Subcutaneous abdominal adipose tissue (tissue), 5 donors: ENCODE measurements at regions not wholly inside any gene's neighbourhood (a gene's known extent, or its start where the extent isn't known, plus 50 kb on each side); places are given as distances from the start of the nearest gene placed in this dataset.

ENCODE experiments used
- H3K27ac ChIP-seq: one replicate; pipeline ENCODE4 v1.7.0; 2013; ENCODE audit warnings: low read depth, mild to moderate bottlenecking, inconsistent platforms, low read length, moderate library complexity
- H3K27me3 ChIP-seq, 5 donors: one replicate each; pipeline ENCODE4 v1.7.0; 2013; ENCODE audit warnings: low read length in 5 of 5, inconsistent platforms in 1 of 5; ENCODE audit not compliant: control insufficient read depth in 5 of 5, insufficient read depth in 4 of 5
- H3K36me3 ChIP-seq, 5 donors: one replicate each; pipeline ENCODE4 v1.7.0; 2013; ENCODE audit warnings: low read length in 5 of 5; ENCODE audit not compliant: control insufficient read depth in 5 of 5, insufficient read depth in 5 of 5
- H3K4me1 ChIP-seq, 5 donors: one replicate each; pipeline ENCODE4 v1.7.0; 2013; ENCODE audit warnings: low read length in 5 of 5, mild to moderate bottlenecking in 3 of 5, moderate library complexity in 1 of 5; ENCODE audit not compliant: control insufficient read depth in 5 of 5, insufficient read depth in 5 of 5
- H3K4me3 ChIP-seq, 5 donors: one replicate each; pipeline ENCODE4 v1.7.0; 2013; ENCODE audit warnings: low read length in 5 of 5, low read depth in 1 of 5
- H3K9ac ChIP-seq, 5 donors: one replicate each; pipeline ENCODE4 v1.7.0; 2013; ENCODE audit warnings: low read length in 5 of 5, mild to moderate bottlenecking in 4 of 5, moderate library complexity in 3 of 5
- H3K9me3 ChIP-seq, 5 donors: one replicate each; pipeline ENCODE4 v1.7.0; 2013; ENCODE audit warnings: low read length in 5 of 5; ENCODE audit not compliant: control insufficient read depth in 5 of 5
- donor health status: healthy.
- donor health status: healthy.
- donor health status: healthy.
- donor health status: healthy.
- donor health status: healthy.

- Histone ChIP-seq H3K9ac (no peak overlapping the region), H3K4me3 (no peak overlapping the region), H3K36me3 (no peaks in the 10 kb centered on the region), H3K9me3 (no peaks in the 10 kb centered on the region), H3K27ac (no peak overlapping the region), H3K4me1 (peaks cover 0 to 2% (median 0%) of the 10 kb centered on the region in 5 donors), H3K27me3 (no peaks in the 10 kb centered on the region)
Observed at GRCh38 chr16:49130397-49130796, 151.2 kb downstream of the CBLN1 start.

- Histone ChIP-seq H3K27ac (no peak overlapping the region), H3K36me3 (no peaks in the 10 kb centered on the region), H3K4me1 (peaks cover 0 to 2% (median 0%) of the 10 kb centered on the region in 5 donors), H3K27me3 (no peaks in the 10 kb centered on the region), H3K9ac (no peak overlapping the region), H3K9me3 (no peaks in the 10 kb centered on the region), H3K4me3 (no peak overlapping the region)
Observed at GRCh38 chr16:49129935-49130334, 151.7 kb downstream of the CBLN1 start.

- H3K4me3 ChIP-seq: no peak overlapping the region
- peaks cover 0 to 2% (median 0%) of the 10 kb centered on the region in 5 donors for H3K4me1 ChIP-seq
- no peak overlapping the region for H3K27ac ChIP-seq
- no peaks in the 10 kb centered on the region for H3K36me3 ChIP-seq
- no peaks in the 10 kb centered on the region for H3K9me3 ChIP-seq
- H3K27me3 ChIP-seq: no peaks in the 10 kb centered on the region
- H3K9ac ChIP-seq: no peak overlapping the region
Observed at GRCh38 chr16:49128740-49129139, 152.9 kb downstream of the CBLN1 start.

GRCh38 chr16:49127103-49127502 is 154.5 kb downstream of the CBLN1 start:
- no peak overlapping the region for H3K4me3 ChIP-seq
- H3K27ac ChIP-seq: no peak overlapping the region
- H3K27me3 ChIP-seq: no peaks in the 10 kb centered on the region
- H3K36me3 ChIP-seq: no peaks in the 10 kb centered on the region
- no peaks in the 10 kb centered on the region for H3K9me3 ChIP-seq
- no peak overlapping the region for H3K9ac ChIP-seq
- H3K4me1 ChIP-seq: peaks cover 0 to under 1% (median 0%) of the 10 kb centered on the region in 5 donors

- Histone ChIP-seq H3K9ac (no peak overlapping the region), H3K27me3 (no peaks in the 10 kb centered on the region), H3K4me1 (no peaks in the 10 kb centered on the region), H3K36me3 (no peaks in the 10 kb centered on the region), H3K9me3 (no peaks in the 10 kb centered on the region), H3K27ac (no peak overlapping the region), H3K4me3 (no peak overlapping the region)
Observed at GRCh38 chr16:49121636-49122035, 160.0 kb downstream of the CBLN1 start.

GRCh38 chr16:49120631-49121030 is 161.0 kb downstream of the CBLN1 start:
- no peak overlapping the region for H3K4me3 ChIP-seq
- H3K4me1 ChIP-seq: no peaks in the 10 kb centered on the region
- no peaks in the 10 kb centered on the region for H3K36me3 ChIP-seq
- no peak overlapping the region for H3K27ac ChIP-seq
- H3K27me3 ChIP-seq: no peaks in the 10 kb centered on the region
- H3K9me3 ChIP-seq: no peaks in the 10 kb centered on the region
- no peak overlapping the region for H3K9ac ChIP-seq

- Histone ChIP-seq H3K27ac (no peak overlapping the region), H3K4me1 (peaks cover 0 to 4% (median 0%) of the 10 kb centered on the region in 5 donors), H3K27me3 (peaks cover 0 to 1% (median 0%) of the 10 kb centered on the region in 5 donors), H3K9ac (no peak overlapping the region), H3K36me3 (no peaks in the 10 kb centered on the region), H3K9me3 (no peaks in the 10 kb centered on the region), H3K4me3 (no peak overlapping the region)
Observed at GRCh38 chr16:49116873-49117272, 164.8 kb downstream of the CBLN1 start.

- Histone ChIP-seq H3K9ac (no peak overlapping the region), H3K36me3 (no peaks in the 10 kb centered on the region), H3K9me3 (no peaks in the 10 kb centered on the region), H3K4me1 (peaks cover 0 to 4% (median 0%) of the 10 kb centered on the region in 5 donors), H3K4me3 (no peak overlapping the region), H3K27ac (no peak overlapping the region), H3K27me3 (peaks cover 0 to 3% (median 0%) of the 10 kb centered on the region in 5 donors)
Observed at GRCh38 chr16:49115956-49116355, 165.7 kb downstream of the CBLN1 start.

GRCh38 chr16:49112754-49113153 is 168.9 kb downstream of the CBLN1 start:
- Histone ChIP-seq H3K4me1 (peaks cover 0 to 4% (median 0%) of the 10 kb centered on the region in 5 donors), H3K27ac (no peak overlapping the region), H3K27me3 (peaks cover 0 to 3% (median 0%) of the 10 kb centered on the region in 5 donors), H3K9me3 (peaks cover 0 to 3% (median 0%) of the 10 kb centered on the region in 5 donors), H3K36me3 (no peaks in the 10 kb centered on the region), H3K4me3 (no peak overlapping the region), H3K9ac (no peak overlapping the region)

GRCh38 chr16:49111351-49111750 is 170.3 kb downstream of the CBLN1 start:
- H3K36me3 ChIP-seq: no peaks in the 10 kb centered on the region
- peaks cover 0 to 3% (median 0%) of the 10 kb centered on the region in 5 donors for H3K27me3 ChIP-seq
- H3K27ac ChIP-seq: no peak overlapping the region
- H3K9me3 ChIP-seq: peaks cover 0 to 5% (median 0%) of the 10 kb centered on the region in 5 donors
- H3K4me1 ChIP-seq: peaks cover 0 to 4% (median 0%) of the 10 kb centered on the region in 5 donors
- no peak overlapping the region for H3K4me3 ChIP-seq
- H3K9ac ChIP-seq: no peak overlapping the region
